M059J (cell line): ENCODE measurements at regions not wholly inside any gene's neighbourhood (a gene's known extent, or its start where the extent isn't known, plus 50 kb on each side); places are given as distances from the start of the nearest gene placed in this dataset.
A peak's percentile ranks its signal among the peaks of the same experiment; 100 is the strongest.

Source experiments
- DNase-seq: peaks from one replicate; pipeline ENCODE4 v3.0.0-alpha.2; 2012; ENCODE audit warnings: low read depth

- peak; percentile 5 for DNase-seq
Observed at GRCh38 chr9:1490341-1491232, 440.4 kb downstream of the DMRT2 start.

DNA sequence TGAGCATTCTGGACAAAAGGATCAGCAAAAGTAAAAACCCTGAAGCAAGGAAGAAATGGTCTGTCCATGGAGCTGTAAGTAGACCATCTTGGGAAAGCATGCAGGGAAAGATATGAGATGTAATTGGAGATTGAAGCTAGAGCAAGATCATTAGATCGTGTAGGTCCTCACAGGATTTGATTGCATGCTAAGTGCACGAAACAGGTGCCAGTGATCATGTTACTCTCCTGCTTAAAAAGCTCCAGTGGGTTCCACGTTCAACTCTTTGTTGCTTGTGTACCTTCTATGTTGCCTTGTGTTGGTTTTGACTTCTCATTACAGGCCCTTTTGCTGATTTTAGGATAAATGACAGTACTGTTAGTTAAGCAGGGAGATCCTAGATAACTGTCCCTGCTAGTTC, 442.0 kb downstream of the DMRT2 start:
- DNase-seq, result no peak

DNA sequence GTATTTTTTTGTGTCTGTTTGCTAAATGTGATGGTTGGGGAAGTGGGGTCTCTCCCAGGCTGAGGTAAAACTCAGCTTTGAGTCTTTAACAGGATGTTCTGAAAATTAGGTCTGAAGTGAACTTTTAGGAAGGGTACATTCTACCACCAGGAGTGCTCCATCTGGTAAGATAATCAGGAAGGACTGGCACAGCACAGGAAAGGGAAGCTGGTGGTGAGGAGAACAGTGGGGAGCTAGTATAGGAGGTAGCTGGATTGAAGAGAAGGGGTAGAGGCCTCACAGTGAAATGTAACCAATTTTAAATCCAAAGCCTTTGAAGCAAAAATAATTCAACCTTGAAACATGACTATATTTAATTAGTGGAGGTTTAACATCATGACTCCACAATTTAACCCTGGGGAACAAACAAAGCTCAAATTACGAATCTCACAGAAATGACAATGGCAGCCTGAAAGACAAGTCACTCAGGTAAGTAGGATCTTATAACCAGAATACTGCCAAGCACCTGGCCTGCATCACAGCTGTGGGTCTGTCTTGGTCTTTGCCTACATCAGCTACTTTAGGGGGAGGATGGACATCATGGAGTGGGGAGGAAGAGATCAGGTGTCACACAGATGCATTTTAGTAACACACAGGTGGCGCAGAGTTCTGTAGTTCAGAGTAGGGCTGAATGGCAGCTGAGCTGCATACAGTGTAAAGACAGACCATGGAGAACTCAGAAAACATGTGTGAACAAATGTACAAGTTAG, 445.3 kb downstream of the DMRT2 start:
- DNase-seq, result no peak

DNA sequence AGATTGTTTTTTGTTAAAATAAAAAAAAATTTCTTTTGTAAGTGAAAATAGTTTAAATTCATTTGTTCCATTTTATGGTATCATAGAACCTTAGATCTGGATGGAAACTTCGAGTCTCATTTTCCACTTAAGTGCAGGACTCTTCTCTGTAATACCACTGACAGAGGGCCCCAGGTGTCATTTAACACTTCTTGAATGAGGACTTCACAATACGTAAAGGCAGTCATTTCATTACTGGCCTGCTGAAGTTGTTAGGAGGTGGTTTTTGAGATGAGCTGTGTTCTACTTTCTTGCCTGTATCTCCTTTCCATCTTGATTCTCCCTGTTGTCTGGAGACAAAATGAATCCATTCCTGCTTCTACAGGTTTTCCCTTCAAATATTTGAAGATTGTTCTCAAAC, 455.3 kb downstream of the DMRT2 start:
- no peak for DNase-seq

DNA sequence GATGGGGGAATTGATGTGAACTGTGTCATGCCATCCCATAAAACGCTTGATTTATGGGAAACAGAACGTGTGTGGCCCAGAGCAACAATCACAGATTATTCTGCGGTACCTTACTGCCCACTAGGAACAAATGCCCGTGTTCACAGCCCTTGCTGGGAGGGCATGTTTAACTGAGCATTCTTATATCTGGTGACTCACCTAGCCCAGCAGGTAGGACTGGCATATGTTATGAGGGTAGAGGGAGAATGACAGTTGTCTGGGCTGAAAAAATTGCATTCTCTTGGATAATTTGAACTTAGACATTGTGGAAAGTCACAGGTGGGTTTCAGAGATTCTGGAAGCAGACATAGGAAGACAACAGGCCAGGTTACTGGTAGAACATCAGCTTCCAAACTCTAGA, 460.6 kb downstream of the DMRT2 start:
- DNase-seq, result no peak

DNA sequence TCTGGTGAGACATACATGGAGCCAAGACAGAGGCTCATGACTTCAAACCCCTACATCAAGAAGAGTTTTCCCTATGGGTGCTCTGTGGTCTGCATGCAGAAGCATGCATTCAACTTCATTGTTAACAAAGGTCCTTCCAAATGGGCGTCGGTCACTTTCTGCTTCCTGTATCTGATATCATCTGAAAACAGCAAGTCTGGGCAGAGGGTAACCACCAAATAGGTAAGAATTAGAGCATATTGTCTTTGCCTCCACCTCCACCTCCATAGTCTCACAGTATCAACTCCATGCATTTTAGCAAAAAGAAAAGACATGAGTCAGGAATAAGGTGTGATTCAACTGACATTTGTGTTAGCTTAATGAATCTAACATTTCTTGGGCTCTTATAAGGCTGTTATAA, 462.9 kb downstream of the DMRT2 start:
- DNase-seq, result no peak

GRCh38 chr9:1514250-1514649, 464.1 kb downstream of the DMRT2 start:
- no peak for DNase-seq

DNA sequence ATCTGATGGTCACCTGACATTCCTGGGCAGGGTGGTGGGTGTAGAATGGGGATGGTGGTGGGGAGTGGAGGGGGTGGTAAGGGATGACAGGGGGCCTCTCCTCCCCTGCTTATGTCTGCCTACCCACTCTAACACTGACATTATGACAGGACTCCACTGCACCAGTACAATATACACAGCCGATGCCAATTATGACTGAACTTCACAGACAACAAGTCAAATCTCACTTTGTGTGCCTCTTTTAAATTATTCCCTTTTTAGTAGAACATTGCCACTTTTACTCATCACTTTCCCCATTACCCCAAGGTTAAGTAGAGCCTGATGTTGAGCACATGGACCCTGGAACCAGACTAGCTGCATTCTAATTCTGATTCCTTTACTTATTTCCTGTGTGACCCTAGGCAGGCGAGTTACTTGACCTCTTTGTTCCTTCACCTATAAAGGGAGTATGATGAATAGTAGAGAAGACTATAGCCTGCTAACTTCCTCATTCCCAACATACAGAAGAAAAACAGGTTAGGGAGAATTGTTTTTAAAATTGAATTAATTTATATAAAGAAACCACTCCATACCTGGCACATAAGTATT, 464.7 kb downstream of the DMRT2 start:
- DNase-seq, result no peak

DNA sequence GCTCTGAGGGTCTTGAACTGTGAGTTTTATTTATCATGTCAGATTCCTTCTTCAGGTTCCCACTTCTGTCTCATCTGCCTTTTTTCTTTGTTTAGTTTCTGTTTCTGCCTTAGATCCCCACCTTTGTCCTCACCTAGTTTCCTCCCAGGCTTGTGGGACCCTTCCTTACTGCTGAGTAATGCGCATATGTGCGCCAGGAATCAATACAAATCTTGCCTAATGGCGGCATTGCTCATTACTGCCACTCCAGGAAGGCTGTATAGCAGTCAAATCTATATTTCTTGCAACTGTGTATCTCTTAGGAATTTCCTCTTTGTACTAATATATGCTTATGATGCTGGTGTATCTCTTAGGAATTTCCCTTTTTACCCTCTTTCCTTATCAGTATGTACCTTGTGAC, 465.4 kb downstream of the DMRT2 start:
- DNase-seq, result no peak

GRCh38 chr9:1521547-1521946, 471.4 kb downstream of the DMRT2 start:
- no peak for DNase-seq

- no peak for DNase-seq
Observed at GRCh38 chr9:1522219-1522767, 472.1 kb downstream of the DMRT2 start.

DNA sequence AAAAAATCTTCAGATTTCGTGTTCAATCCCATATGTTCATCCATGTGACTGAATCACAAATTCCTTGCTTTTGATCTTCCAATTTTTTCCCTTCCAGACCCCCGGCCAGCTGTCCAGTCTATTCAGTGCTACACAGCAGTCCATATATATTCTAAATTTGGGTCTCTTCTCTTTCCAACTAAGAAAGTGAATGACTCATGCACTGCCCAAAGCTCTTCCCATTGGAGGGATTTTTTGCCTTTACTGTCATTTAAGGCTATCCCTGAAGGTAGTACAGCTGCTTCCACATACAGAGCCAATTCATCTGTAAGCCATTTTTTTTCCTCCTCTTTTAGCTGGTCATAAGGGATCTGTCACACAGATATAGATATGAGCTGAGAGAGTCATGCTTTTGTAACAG, 478.3 kb downstream of the DMRT2 start:
- no peak for DNase-seq

DNA sequence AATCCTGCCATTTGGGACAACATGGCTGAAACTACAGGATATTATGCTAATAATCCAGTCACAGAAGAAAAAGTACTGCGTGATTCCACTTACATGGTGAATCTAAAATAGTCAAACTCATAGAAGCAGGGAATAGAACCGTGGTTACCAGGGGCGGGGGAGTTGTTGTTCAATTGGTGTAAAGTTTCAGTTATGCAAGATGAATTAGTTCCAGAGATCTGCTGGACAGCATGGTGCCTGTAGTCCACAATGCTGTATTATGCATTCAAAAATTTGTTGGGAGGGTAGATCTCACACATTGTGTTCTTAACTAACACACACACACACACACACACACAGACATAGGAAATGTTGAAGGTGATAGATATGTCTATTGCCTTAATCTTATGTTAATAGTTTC, 480.5 kb downstream of the DMRT2 start:
- DNase-seq, result no peak

- no peak for DNase-seq
Observed at GRCh38 chr9:1531424-1531823, 481.3 kb downstream of the DMRT2 start.

DNA sequence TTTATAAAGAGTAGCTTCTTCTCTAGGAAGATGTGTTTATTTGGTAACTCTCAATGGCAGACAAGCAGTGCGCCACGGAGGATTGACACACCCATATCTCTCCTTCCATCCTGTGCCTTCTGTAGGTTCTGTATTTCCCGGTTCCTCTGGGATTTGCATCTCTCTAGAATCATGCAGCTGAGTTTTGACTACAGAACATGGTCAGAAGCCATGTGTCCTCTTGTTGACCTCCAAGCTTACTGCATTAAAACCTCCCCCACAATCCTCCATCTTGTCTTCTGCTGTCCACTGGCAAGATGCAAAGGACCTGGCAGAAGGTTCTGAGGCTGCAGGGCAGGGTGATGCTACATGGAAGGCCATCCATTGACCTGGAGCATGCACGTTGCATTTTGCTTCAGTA, 482.0 kb downstream of the DMRT2 start:
- DNase-seq, result no peak

GRCh38 chr9:1535051-1535450, 480.1 kb upstream of the SMARCA2 start:
- no peak for DNase-seq

GRCh38 chr9:1535599-1535998, 479.5 kb upstream of the SMARCA2 start:
- DNase-seq, result no peak

GRCh38 chr9:1536522-1537170, 478.5 kb upstream of the SMARCA2 start:
- DNase-seq, result no peak

GRCh38 chr9:1538301-1538700, 476.8 kb upstream of the SMARCA2 start:
- no peak for DNase-seq

DNA sequence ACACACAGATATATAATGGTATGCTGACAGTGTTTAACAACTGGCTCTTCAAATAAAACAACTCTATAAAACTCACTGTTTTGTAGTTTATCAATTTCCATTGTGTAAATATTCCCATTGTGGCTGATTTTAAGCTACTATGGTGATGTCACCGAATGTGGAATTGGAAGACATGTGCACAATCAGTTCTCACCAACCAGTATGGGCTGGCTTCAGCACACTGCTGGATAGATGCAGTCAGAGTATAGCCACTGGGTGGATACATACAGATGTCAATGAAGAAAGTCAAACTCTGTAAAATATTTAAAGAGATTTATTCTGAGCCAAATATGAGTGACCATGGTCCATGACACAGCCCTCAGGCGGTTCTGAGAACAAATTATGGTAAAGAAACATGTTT, 475.9 kb upstream of the SMARCA2 start:
- DNase-seq, result no peak

- DNase-seq, result no peak
Observed at GRCh38 chr9:1550636-1551035, 464.5 kb upstream of the SMARCA2 start.
